GM19395 (cell line): ENCODE measurements at regions not wholly inside any gene's neighbourhood (a gene's known extent, or its start where the extent isn't known, plus 50 kb on each side); places are given as distances from the start of the nearest gene placed in this dataset.
"Not testable (repeated sequence)": the region's sequence is repeated elsewhere in the genome, so short reads cannot be mapped to it uniquely, and the experiment has no call there.

Experiments
- ATAC-seq: cut with Tn5 transposase; IDR thresholded peaks from one replicate; pipeline ENCODE4 v1.9.1; 2021; ENCODE audit warnings: mild to moderate bottlenecking, moderate library complexity; ENCODE audit not compliant: unreplicated experiment

DNA sequence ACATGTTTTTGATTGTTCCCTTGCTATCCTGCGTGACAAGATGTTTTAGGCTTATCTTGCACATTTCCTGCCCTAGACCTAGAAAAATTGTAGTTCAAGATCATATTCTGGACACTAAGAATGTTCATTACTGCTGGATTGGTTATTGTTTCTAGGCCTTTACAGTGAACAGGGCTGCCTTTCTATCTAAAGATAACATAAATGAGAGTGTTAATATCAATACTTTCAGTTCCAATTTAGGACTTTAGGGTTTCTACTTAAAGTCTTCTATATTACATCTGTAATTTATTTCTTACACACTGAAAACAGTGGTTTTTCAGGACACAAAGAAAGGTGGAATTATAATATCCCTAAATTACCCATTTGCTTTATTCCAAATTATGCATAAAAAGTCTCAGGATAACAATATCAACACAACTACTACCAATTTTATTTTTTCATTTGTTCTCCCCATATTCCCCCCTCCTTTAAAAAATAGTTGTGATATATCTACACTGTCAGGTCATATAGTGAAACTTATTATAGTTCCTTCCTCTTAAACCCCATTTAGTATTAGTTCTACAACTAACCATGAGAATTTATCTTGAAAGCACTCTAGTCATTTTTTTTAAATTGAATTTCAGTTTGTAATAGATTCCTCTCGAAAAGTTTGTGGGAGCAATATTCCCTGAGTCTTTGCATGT is 293.9 kb upstream of the RIOK2 start:
- peak; percentile 64 for ATAC-seq

- no peak for ATAC-seq
Observed at GRCh38 chr5:97478483-97478882, 295.4 kb upstream of the RIOK2 start.

- no peak for ATAC-seq
Observed at GRCh38 chr5:97480313-97480712, 297.3 kb upstream of the RIOK2 start.

DNA sequence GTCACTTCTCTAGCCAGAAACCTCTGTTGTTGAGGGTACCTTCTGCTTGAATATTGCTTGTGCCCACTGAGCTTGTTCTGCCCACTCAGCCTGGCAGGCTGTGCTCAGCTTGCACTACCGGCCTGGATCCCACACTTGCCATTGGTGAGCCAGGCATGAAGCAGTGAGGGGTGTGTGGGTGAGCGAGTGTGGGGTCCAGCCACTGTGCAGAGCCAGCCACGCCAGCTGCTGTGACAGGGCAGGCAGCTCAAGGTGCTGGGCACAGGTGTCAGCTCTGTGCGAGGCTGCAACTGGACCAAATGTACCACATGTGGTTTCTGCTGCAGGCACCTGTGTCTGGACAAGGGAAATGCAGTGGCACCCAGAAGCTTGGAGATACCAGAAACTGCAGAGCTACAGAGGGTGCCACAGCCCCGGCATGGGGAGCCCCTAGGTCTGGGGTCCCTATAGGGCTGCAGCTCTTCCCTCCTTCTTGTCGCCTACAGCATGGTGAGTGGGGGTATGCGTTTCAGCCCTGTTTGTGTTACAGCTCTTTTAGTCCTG is 305.1 kb upstream of the RIOK2 start:
- ATAC-seq = no peak

GRCh38 chr5:97489010-97489840 is 306.2 kb upstream of the RIOK2 start:
- ATAC-seq = no peak

DNA sequence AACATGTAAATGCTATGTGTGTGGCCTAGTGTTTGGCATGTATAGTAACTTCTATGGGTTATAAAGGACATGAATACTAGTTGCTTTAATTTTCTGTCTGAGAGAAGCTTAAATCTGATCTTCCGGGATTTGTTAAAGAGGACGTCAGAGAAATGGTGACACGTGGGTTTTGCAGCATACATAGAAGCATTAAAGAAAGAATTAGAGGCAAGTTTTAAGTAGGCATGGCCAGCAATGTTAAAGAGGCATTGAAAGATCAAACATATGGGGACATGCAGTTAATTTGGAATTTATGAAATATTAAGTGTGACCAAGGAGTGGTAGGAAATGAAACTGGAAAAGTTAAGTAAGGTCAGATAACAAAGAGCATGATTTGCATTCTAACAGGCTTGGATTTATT is 311.4 kb upstream of the RIOK2 start:
- ATAC-seq = no peak

DNA sequence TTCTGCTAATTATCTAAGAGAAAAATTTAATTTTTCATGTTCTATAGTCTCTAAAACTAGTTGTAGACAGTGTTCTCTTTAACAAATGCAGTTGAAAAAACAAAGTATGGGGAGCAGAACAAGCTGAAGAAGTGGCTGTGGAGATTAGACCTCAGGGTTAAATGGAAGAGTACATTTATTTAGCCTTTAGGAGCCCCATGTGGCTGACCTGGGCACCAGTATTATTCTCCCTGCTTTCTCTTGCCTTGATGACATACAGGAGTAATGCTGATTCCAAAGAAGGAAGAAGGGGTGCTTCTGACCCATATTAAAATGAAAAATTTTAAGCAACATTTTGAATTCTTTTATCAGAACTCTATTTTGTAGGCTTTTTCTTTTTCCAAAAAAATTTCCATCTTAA is 312.3 kb upstream of the RIOK2 start:
- ATAC-seq = no peak

- no peak for ATAC-seq
Observed at GRCh38 chr5:97496037-97496436, 313.0 kb upstream of the RIOK2 start.

GRCh38 chr5:97498657-97499056 is 315.6 kb upstream of the RIOK2 start:
- no peak for ATAC-seq

DNA sequence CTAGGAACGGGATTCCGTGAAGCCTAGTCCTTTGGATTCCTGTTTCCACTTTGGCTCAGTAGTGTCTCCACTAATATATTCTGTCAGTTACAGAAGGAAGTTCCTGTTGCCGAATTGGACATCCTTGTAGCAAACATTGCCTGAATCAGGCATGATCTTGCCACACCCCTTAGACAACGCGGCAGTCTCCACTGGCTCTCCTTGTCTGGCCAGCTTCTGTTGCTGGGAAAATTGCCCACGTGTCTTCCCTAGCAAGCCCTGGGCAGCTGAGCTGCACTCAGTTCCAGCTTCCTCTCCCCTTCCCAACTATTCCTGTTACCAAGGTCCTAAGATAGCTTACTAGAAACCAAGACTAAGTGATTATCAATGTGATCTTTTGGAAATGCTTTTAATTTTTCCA is 316.6 kb upstream of the RIOK2 start:
- no peak for ATAC-seq

- no peak for ATAC-seq
Observed at GRCh38 chr5:97501286-97501964, 318.4 kb upstream of the RIOK2 start.

DNA sequence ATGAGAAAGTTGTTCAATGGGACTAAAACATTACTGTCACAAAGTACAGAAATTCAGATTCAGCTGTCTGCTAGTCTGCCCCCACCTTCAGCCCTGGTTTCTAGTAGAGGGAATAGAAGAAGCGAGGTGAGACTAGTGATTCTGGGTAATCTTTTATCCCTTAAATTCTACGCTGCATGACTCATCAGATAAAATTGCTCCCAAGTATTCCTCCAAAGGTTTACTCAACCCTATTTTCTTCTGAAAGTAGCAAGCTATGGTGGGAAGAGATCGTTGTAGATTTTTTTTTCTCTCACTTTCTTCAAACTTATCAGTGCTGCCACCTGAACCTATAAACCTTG is 318.9 kb upstream of the RIOK2 start:
- ATAC-seq = no peak

GRCh38 chr5:97508864-97509263 is 325.8 kb upstream of the RIOK2 start:
- no peak for ATAC-seq

DNA sequence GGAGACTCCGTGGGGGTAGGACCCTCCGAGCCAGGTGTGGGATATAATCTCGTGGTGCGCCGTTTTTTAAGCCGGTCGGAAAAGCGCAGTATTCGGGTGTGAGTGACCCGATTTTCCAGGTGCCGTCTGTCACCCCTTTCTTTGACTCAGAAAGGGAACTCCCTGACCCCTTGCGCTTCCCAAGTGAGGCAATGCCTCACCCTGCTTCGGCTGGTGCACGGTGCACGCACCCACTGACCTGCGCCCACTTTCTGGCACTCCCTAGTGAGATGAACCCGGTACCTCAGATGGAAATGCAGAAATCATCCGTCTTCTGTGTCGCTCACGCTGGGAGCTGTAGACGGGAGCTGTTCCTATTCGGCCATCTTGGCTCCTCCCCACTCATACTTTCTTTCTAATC is 336.5 kb upstream of the RIOK2 start:
- not testable (repeated sequence) for ATAC-seq

- ATAC-seq = not testable (repeated sequence)
Observed at GRCh38 chr5:97523336-97523735, 340.3 kb upstream of the RIOK2 start.

- ATAC-seq = no peak
Observed at GRCh38 chr5:97525780-97526179, 342.7 kb upstream of the RIOK2 start.

DNA sequence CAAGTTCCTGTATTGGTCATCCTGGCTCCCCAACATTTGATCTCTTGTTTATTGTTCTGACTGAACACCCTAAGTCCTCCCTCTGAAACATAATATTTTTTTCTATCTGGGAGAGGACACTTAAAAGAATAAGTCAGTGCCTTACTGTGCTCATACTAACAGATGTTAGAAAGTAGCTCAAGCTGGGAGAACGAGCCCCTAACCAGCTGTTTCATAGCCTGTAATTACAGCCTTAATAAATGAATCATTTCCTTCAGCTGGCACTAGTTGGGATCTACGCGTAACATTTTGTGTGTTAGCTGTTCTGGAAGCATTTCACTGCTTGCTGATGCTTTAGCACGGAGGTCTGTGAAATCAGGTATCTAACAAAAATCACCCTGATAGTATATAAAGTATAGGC is 345.9 kb upstream of the RIOK2 start:
- no peak for ATAC-seq

- no peak for ATAC-seq
Observed at GRCh38 chr5:97529354-97529985, 346.4 kb upstream of the RIOK2 start.

DNA sequence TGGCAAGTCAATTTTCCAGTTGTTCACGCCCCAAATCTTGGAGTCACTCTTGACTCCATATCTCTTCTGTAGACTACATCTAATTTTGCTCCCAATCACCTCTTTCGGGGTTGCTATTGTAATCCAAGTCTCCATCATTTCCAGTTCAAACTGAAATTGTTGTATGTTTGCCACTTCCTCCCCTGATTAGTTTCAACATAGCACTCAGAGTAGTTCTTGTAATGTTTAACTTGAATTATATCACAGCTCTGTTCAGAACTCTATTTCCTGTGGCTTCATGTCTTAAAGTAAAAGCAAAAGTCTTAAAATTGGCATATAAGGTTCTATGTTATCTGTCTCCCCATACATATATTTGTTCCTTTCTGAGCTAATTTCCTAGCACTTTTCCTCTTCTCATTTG is 348.5 kb upstream of the RIOK2 start:
- peak; percentile 84 for ATAC-seq

DNA sequence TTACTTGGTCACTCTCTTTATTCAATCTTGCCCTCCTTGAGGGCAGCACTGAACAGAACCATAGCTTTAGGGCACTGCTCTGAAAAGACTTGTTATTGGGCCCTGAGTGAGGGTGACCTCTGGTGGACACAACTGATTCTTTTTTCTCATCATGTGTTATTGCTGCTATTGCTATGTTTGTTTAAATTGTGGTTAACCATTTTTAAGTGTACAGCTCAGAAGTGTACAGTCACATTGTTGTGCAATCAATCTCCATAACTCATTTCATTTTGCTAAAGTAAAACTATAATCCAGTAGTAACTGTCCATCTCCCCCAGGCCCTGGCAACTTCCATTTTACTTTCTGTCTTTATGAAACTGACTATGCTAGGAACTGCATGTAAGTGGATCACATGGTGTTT is 351.1 kb upstream of the RIOK2 start:
- ATAC-seq = peak; percentile 80

DNA sequence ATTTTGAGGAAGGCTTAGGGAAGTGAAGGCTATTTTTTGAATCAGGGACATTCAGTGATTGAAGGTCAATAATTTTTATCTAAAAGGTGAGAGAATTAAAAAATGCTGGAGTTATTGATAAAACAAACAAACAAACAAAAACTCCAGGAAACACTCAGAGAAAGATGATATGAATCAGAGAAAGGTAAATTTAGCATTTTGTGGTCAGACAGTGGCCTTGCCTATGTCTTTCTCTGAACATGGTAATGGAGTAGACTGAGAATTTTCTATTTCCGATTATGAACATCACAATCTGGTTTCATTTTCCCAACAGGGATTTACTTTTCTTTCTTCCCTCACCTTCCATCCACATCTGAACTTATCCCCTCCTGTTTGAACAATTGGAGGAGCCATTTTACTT is 353.6 kb upstream of the RIOK2 start:
- ATAC-seq = no peak
